Neural progenitor cell (in vitro differentiated cells): ENCODE measurements at regions not wholly inside any gene's neighbourhood (a gene's known extent, or its start where the extent isn't known, plus 50 kb on each side); places are given as distances from the start of the nearest gene placed in this dataset.

ENCODE experiments used
- DNase-seq: peaks from one replicate; pipeline ENCODE4 v3.0.0-alpha.2; 2016; ENCODE audit warnings: low spot score
- H2AFZ ChIP-seq: fragments of 200-600 bp; sonication (generic); replicated peaks from 2 replicates; pipeline ENCODE4 v1.6.1; 2016; ENCODE audit warnings: antibody characterized with exemption
- H3F3A ChIP-seq: fragments of 200-600 bp; sonication (generic); 2 replicates; pipeline ENCODE4 v1.6.1; 2016; ENCODE audit warnings: antibody characterized with exemption, low read depth
- H3K27ac ChIP-seq: fragments of 200-600 bp; sonication (generic); 2 replicates; pipeline ENCODE4 v1.5.1; 2016; ENCODE audit warnings: mild to moderate bottlenecking
- H3K27me3 ChIP-seq: fragments of 200-600 bp; sonication (generic); 2 replicates; pipeline ENCODE4 v1.6.1; 2016; ENCODE audit warnings: mild to moderate bottlenecking, moderate library complexity
- H3K36me3 ChIP-seq: fragments of 200-600 bp; sonication (generic); 2 replicates; pipeline ENCODE4 v1.5.1; 2016
- H3K4me1 ChIP-seq: fragments of 200-600 bp; sonication (generic); 2 replicates; pipeline ENCODE4 v1.6.1; 2016; ENCODE audit warnings: mixed run types
- H3K4me2 ChIP-seq: fragments of 200-600 bp; sonication (generic); 2 replicates; pipeline ENCODE4 v1.6.1; 2016
- H3K4me3 ChIP-seq: fragments of 200-600 bp; sonication (generic); 2 replicates; pipeline ENCODE4 v1.5.1; 2016
- H3K79me2 ChIP-seq: fragments of 200-600 bp; sonication (generic); 2 replicates; pipeline ENCODE4 v1.6.1; 2016; ENCODE audit warnings: low read depth
- H3K9ac ChIP-seq: fragments of 200-600 bp; sonication (generic); 2 replicates; pipeline ENCODE4 v1.6.1; 2016
- H3K9me3 ChIP-seq: fragments of 200-600 bp; sonication (generic); 2 replicates; pipeline ENCODE4 v1.5.1; 2016; ENCODE audit warnings: low read depth
- H4K20me1 ChIP-seq: fragments of 200-600 bp; sonication (generic); 2 replicates; pipeline ENCODE4 v1.6.1; 2016; ENCODE audit warnings: low read depth
- H3K27ac Mint-ChIP-seq: 3 replicates; pipeline ENCODE4 v1.8.0; 2021; ENCODE audit warnings: mixed read lengths
- H3K27me3 Mint-ChIP-seq: 2 replicates; pipeline ENCODE4 v1.8.0; 2022; ENCODE audit warnings: low read depth, mild to moderate bottlenecking, inconsistent platforms, moderate library complexity, mixed read lengths; ENCODE audit not compliant: insufficient read depth
- H3K36me3 Mint-ChIP-seq: 3 replicates; pipeline ENCODE4 v1.8.0; 2021; ENCODE audit warnings: mixed read lengths
- H3K4me1 Mint-ChIP-seq: 3 replicates; pipeline ENCODE4 v1.8.0; 2021; ENCODE audit warnings: mixed read lengths
- H3K4me3 Mint-ChIP-seq: 3 replicates; pipeline ENCODE4 v1.8.0; 2021; ENCODE audit warnings: mild to moderate bottlenecking, moderate library complexity, mixed read lengths
- H3K9me3 Mint-ChIP-seq: 3 replicates; pipeline ENCODE4 v1.8.0; 2020; ENCODE audit warnings: mixed read lengths
- CTCF ChIP-seq: fragments of 200-600 bp; sonication (generic); IDR thresholded peaks from 2 replicates; pipeline ENCODE4 v1.5.1; 2017; ENCODE audit warnings: antibody characterized with exemption, mild to moderate bottlenecking
- EZH2 ChIP-seq: fragments of 200-600 bp; sonication (generic); IDR thresholded peaks from 2 replicates; pipeline ENCODE4 v1.6.1; 2017; ENCODE audit warnings: antibody characterized with exemption, mild to moderate bottlenecking, moderate library complexity
- EZH2phosphoT487 ChIP-seq: fragments of 200-600 bp; sonication (generic); IDR thresholded peaks from 2 replicates; pipeline ENCODE4 v1.6.1; 2017; ENCODE audit warnings: antibody characterized with exemption

DNA sequence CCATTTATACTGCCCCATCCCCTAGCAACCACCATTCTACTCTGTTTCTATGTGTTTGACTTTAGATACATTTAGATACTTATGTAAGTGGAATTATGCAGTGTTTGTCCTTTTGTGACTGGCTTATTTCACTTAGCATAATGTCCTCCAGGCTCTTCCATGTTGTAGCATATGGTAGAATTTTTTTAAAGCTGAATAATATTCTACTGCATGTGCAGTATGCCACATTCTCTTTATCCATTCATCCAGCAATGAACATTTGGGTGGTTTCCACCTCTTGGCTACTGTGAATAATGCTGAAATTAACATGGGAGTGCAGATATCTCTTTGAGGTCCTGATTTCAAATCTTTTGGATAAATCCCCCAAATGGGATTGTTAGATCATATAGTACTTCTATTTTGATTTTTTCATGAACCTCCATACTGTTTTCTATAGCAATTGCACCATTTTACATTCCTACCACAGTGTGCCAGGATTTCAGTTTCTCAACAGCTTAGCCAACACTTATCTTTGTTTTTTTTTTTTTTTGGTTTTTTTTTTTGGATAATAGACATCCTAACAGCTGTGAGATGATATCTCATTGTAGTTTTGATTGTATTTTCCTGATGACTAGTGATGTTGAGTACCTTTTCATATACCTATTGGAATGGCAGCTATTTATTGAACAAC, 105.9 kb upstream of the LNX1 start:
- H3K9me3 Mint-ChIP-seq = peaks cover 3% of the 10 kb centered on the region
- H3K27me3 ChIP-seq = no peaks in the 10 kb centered on the region
- no peak for DNase-seq
- peaks cover under 1% of the 10 kb centered on the region for H3F3A ChIP-seq
- H3K4me3 ChIP-seq = no peak overlapping the region
- no peaks in the 10 kb centered on the region for H3K9me3 ChIP-seq
- H3K27ac Mint-ChIP-seq = no peak overlapping the region
- H3K27me3 Mint-ChIP-seq = no peaks in the 10 kb centered on the region
- no peak overlapping the region for H3K27ac ChIP-seq
- no peak overlapping the region for H3K4me2 ChIP-seq
- H4K20me1 ChIP-seq = no peaks in the 10 kb centered on the region
- no peaks in the 10 kb centered on the region for H3K36me3 ChIP-seq
- H3K4me1 ChIP-seq = peaks cover 2% of the 10 kb centered on the region
- H3K9ac ChIP-seq = no peak overlapping the region
- no peak overlapping the region for H2AFZ ChIP-seq
- no peaks in the 10 kb centered on the region for H3K79me2 ChIP-seq
- no peak for TF ChIP-seq EZH2phosphoT487
- TF ChIP-seq CTCF = no peak
- no peak for TF ChIP-seq EZH2
- H3K4me1 Mint-ChIP-seq = peaks cover 3% of the 10 kb centered on the region
- no peak overlapping the region for H3K4me3 Mint-ChIP-seq
- no peaks in the 10 kb centered on the region for H3K36me3 Mint-ChIP-seq

DNA sequence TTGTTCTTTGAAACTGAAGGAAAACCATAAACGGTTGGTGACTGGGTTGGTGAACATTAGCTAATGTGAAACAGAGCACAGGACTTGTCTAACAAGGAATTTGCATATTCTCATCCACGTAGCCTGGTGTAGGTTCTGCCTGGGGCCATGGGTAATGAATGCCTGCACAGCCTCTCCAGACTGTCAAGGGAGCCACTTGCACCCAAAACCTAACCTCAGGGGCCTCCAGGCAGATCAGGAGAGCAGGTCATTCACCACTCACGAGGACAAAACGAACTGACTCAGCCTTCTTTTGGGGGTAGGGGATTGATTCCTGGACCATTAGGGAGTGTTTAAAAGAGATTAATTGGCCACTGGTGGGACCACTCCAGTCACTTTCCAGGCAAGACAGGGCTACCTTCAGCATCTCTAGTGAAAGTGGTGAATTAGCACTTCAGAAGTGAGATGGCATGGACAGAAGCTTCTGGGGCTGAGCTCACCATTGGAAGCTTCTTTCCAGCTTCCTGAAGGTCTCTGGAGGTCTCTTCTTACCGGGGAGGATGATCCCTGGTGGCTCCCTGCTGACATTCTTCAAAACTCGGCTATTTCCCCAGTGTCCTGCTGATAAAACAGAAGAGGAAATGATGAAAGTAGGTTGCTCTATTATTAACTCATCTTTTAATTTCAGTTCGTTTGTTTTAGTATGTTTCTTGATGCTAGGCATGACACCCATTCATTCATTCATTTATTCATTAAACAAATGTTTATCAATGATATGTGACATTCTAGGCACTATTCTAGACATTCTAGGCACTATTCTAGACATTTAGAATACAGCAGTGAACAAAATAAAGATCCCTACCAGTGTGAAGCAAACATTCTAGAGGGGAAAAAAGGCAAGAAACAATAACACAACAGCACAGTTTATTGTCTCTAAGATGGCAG, 104.5 kb upstream of the LNX1 start:
- Mint-ChIP-seq H3K27ac (no peak overlapping the region), H3K36me3 (no peaks in the 10 kb centered on the region), H3K4me1 (no peaks in the 10 kb centered on the region), H3K9me3 (peaks cover 2% of the 10 kb centered on the region), H3K27me3 (no peaks in the 10 kb centered on the region), H3K4me3 (no peak overlapping the region)
- H4K20me1 ChIP-seq = no peaks in the 10 kb centered on the region
- H3K4me3 ChIP-seq = no peak overlapping the region
- H3F3A ChIP-seq = no peaks in the 10 kb centered on the region
- H2AFZ ChIP-seq = no peak overlapping the region
- no peaks in the 10 kb centered on the region for H3K27me3 ChIP-seq
- TF ChIP-seq CTCF = no peak
- no peak for TF ChIP-seq EZH2phosphoT487
- no peak for TF ChIP-seq EZH2
- no peak overlapping the region for H3K27ac ChIP-seq
- H3K4me1 ChIP-seq = no peaks in the 10 kb centered on the region
- no peaks in the 10 kb centered on the region for H3K9me3 ChIP-seq
- H3K4me2 ChIP-seq = no peak overlapping the region
- no peaks in the 10 kb centered on the region for H3K79me2 ChIP-seq
- no peaks in the 10 kb centered on the region for H3K36me3 ChIP-seq
- no peak overlapping the region for H3K9ac ChIP-seq
- no peak for DNase-seq

DNA sequence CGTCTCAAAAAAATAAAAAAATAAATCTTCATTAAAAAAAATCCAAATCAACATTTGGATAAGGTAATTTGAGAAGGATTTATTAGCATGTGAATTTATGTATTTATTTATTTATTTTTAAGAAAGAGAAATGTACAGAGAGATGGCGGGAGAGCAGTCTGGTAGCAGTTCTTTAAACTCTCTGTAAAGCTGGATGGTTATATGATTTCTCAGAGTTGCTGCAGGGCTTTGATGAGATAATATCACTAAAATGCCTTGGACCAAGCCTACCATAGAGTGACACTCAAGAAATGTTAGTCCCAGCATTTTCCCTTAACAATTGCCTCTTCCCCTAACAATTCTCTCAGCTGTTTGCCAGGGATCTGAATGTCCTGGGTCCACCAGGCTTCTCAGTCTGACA, 103.4 kb upstream of the LNX1 start:
- Mint-ChIP-seq H3K36me3 (no peaks in the 10 kb centered on the region), H3K4me3 (no peak overlapping the region), H3K27ac (no peak overlapping the region), H3K4me1 (no peaks in the 10 kb centered on the region), H3K9me3 (no peaks in the 10 kb centered on the region), H3K27me3 (no peaks in the 10 kb centered on the region)
- H3K9me3 ChIP-seq = no peaks in the 10 kb centered on the region
- no peaks in the 10 kb centered on the region for H3K4me1 ChIP-seq
- no peaks in the 10 kb centered on the region for H4K20me1 ChIP-seq
- H3K27me3 ChIP-seq = no peaks in the 10 kb centered on the region
- H3K9ac ChIP-seq = no peak overlapping the region
- no peak overlapping the region for H2AFZ ChIP-seq
- H3K36me3 ChIP-seq = no peaks in the 10 kb centered on the region
- TF ChIP-seq EZH2 (no peak), EZH2phosphoT487 (no peak), CTCF (no peak)
- H3K79me2 ChIP-seq = no peaks in the 10 kb centered on the region
- no peak for DNase-seq
- H3K4me2 ChIP-seq = no peak overlapping the region
- no peaks in the 10 kb centered on the region for H3F3A ChIP-seq
- H3K27ac ChIP-seq = no peak overlapping the region
- H3K4me3 ChIP-seq = no peak overlapping the region
